ENCODE measurements at regions not wholly inside any gene's neighbourhood (a gene's known extent, or its start where the extent isn't known, plus 50 kb on each side); places are given as distances from the start of the nearest gene placed in this dataset.

DNA sequence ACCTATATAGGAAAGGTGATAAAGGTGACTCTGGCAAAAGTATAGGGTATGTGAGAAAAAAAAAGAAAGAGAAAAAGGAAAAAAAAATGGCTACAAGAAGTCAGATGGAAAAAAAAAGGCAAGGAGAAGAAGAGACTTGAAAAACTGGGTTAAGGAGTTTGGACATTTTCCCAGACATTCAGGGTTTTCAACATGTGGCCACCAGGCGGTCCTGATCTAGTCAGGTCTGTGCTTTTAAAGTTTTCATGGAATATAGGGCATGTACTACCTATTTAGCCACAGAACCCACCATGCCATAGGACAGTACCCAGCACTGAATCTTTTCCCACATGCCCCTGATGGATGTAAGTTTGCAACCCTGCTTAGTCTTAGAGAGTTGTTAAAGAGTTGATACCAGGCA, 433.7 kb downstream of the MAFB start:
- TF ChIP-seq POLR2AphosphoS5 (IDR thresholded peaks at IDR 0.05; ENCODE audit: low read depth, low read length) (no peak), TAF1 (IDR thresholded peaks at IDR 0.05; ENCODE audit: low read depth, low read length) (no peak), POLR2A (IDR thresholded peaks at IDR 0.05; ENCODE audit: low read depth, low read length) (no peak), SPI1 (IDR thresholded peaks at IDR 0.05; ENCODE audit: low read depth, low read length) (no peak), PAX5 (IDR thresholded peaks at IDR 0.05; ENCODE audit: insufficient read depth, low read length, severe bottlenecking) (no peak)

Data from GM12891 (cell line).